BJ (cell line): ENCODE measurements at regions not wholly inside any gene's neighbourhood (a gene's known extent, or its start where the extent isn't known, plus 50 kb on each side); places are given as distances from the start of the nearest gene placed in this dataset.
"Not testable (repeated sequence)": the region's sequence is repeated elsewhere in the genome, so short reads cannot be mapped to it uniquely, and the experiment has no call there.

Source experiments
- CTCF ChIA-PET: fragments of 350-600 bp; formaldehyde crosslinking; extraction: SDS; loops from one replicate; lab custom pipeline; 2021; ENCODE audit warnings: antibody characterized with exemption, inconsistent platforms; lab: Yijun Ruan, JAX
- POLR2A ChIA-PET: fragments of 300-600 bp; sonication (Branson Sonifier 250); formaldehyde crosslinking; extraction: SDS; loops from one replicate; lab custom pipeline; 2021; ENCODE audit warnings: antibody characterized with exemption; lab: Charles Lee
- DNase-seq: peaks from one replicate; pipeline ENCODE4 v3.0.0-alpha.2; 2011; ENCODE audit warnings: low read depth
- H3K27me3 ChIP-seq: 2 replicates; pipeline ENCODE4 v1.6.0; 2011; ENCODE audit warnings: low read length; ENCODE audit not compliant: control insufficient read depth, insufficient read depth
- H3K36me3 ChIP-seq: 2 replicates; pipeline ENCODE4 v1.5.1; 2011; ENCODE audit warnings: low read length; ENCODE audit not compliant: control insufficient read depth, insufficient read depth
- H3K4me3 ChIP-seq: 2 replicates; pipeline ENCODE4 v1.5.1; 2011; ENCODE audit warnings: low read depth, mild to moderate bottlenecking, control low read depth, low read length
- TF ChIP-seq, protein P1 (sequence below): IDR thresholded peaks from 2 replicates; pipeline ENCODE4 v1.5.1; 2011; ENCODE audit warnings: low read depth, mild to moderate bottlenecking, control low read depth, inconsistent platforms, low read length, moderate library complexity; ENCODE audit not compliant: insufficient read depth

- Histone ChIP-seq H3K36me3 (no peaks in the 10 kb centered on the region), H3K27me3 (no peaks in the 10 kb centered on the region), H3K4me3 (no peak overlapping the region)
- ChIA-PET CTCF (no interaction called here), POLR2A (no interaction called here)
- TF ChIP-seq, protein P1, sequence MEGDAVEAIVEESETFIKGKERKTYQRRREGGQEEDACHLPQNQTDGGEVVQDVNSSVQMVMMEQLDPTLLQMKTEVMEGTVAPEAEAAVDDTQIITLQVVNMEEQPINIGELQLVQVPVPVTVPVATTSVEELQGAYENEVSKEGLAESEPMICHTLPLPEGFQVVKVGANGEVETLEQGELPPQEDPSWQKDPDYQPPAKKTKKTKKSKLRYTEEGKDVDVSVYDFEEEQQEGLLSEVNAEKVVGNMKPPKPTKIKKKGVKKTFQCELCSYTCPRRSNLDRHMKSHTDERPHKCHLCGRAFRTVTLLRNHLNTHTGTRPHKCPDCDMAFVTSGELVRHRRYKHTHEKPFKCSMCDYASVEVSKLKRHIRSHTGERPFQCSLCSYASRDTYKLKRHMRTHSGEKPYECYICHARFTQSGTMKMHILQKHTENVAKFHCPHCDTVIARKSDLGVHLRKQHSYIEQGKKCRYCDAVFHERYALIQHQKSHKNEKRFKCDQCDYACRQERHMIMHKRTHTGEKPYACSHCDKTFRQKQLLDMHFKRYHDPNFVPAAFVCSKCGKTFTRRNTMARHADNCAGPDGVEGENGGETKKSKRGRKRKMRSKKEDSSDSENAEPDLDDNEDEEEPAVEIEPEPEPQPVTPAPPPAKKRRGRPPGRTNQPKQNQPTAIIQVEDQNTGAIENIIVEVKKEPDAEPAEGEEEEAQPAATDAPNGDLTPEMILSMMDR: no peak
- no peak for DNase-seq
These were observed 765.2 kb upstream of the NUDT12 start for GRCh38 chr5:104327801-104328200.

DNA sequence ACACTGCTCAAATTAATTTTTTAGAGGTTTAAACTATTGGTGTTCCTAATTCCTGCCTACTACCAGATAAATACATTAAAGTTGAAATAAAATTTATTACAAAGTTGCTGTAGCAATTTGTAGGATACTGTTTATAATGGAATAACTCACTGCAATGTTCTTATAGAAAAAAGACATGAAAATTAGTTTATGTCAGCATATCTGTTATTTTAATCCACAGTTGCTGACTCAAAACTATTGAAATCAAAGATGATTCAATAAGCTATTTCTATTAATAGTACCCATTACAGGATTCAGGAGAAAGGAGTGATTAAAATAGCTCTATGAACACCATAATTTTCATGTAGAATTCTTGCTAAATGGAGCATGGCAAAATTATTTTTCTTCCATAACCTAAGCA is 764.4 kb upstream of the NUDT12 start:
- Histone ChIP-seq H3K4me3 (no peak overlapping the region), H3K36me3 (no peaks in the 10 kb centered on the region), H3K27me3 (no peaks in the 10 kb centered on the region)
- TF ChIP-seq, protein P1: no peak
- POLR2A ChIA-PET: no interaction called here
- CTCF ChIA-PET: no interaction called here
- DNase-seq: no peak

GRCh38 chr5:104325356-104325755 is 762.8 kb upstream of the NUDT12 start:
- no peak for DNase-seq
- POLR2A ChIA-PET: no interaction called here
- H3K36me3 ChIP-seq: no peaks in the 10 kb centered on the region
- H3K27me3 ChIP-seq: no peaks in the 10 kb centered on the region
- no peak overlapping the region for H3K4me3 ChIP-seq
- TF ChIP-seq, protein P1: no peak
- CTCF ChIA-PET: no interaction called here

GRCh38 chr5:104316676-104317075 is 754.1 kb upstream of the NUDT12 start:
- CTCF ChIA-PET: interaction anchor here (0.7 kb wide), 1 partner anchor 571 kb away, joined by 3 read pairs; no protein-coding TSS in a partner anchor
- H3K27me3 ChIP-seq, H3K4me3 ChIP-seq, H3K36me3 ChIP-seq, DNase-seq, POLR2A ChIA-PET: not testable (repeated sequence)

GRCh38 chr5:104312481-104312880 is 749.9 kb upstream of the NUDT12 start:
- Histone ChIP-seq H3K36me3 (no peaks in the 10 kb centered on the region), H3K4me3 (no peak overlapping the region), H3K27me3 (no peaks in the 10 kb centered on the region)
- ChIA-PET CTCF (no interaction called here), POLR2A (no interaction called here)
- no peak for DNase-seq
- TF ChIP-seq, protein P1: no peak

DNA sequence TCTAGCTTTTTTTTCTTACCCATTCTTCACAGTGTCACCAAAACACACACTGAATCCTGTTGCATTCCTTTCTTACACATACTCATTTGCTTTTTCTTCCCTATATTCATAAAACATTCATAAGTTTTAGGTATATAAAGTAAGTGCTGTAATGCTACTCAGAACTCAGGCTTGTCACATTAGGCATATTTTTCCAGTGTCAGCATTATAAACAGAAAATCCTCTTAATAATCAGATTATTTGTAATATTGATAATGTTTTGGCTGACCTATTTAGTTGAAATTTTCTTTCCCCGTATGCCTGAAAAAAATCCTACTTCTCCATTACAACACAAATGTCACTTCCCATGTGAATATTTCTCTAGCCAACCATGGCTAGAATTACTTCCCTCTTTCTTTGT is 743.0 kb upstream of the NUDT12 start:
- Histone ChIP-seq H3K27me3 (no peaks in the 10 kb centered on the region), H3K36me3 (no peaks in the 10 kb centered on the region), H3K4me3 (no peak overlapping the region)
- no peak for DNase-seq
- CTCF ChIA-PET: no interaction called here
- TF ChIP-seq, protein P1: no peak
- POLR2A ChIA-PET: no interaction called here
